ENCODE measurements at regions not wholly inside any gene's neighbourhood (a gene's known extent, or its start where the extent isn't known, plus 50 kb on each side); places are given as distances from the start of the nearest gene placed in this dataset.
"Not testable (repeated sequence)": the region's sequence is repeated elsewhere in the genome, so short reads cannot be mapped to it uniquely, and the experiment has no call there.

DNA sequence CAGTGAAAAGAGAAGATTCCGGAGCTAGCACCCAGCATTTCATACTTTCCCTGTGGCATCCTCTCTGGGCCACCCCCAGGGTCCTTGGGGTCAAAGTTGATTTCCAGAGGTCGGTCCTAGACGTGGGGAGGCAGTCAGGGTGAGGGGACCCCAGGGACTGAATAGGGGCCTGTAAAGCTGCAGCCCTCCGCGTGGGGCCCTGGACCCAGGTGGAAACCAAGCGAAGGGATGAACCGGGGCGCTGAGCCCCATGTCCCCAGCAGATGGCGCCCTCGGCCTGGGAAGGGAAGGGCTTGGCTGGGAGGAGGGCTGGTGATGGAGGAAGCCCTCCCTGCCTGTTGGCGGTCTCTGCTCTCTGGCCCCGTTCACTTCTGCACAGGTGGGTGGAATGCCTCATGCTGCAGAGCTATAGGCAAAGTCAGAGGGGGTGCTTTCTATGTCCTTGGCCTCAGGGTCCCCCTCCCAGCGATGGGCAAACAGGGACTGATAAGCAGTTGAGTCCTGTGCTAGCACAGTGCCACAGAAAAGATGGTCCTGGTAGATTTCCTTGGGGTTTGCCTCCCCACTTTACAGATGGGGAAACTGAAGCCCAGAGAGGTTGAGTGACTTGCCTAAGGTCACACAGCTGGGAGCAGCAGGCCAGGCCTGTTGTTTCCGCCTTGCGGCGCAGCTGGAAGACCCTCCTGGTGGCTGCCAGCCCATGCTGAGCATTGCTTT is 163.4 kb upstream of the CIBAR2 start:
- no peak for DNase-seq (ENCODE audit: low read depth)

DNA sequence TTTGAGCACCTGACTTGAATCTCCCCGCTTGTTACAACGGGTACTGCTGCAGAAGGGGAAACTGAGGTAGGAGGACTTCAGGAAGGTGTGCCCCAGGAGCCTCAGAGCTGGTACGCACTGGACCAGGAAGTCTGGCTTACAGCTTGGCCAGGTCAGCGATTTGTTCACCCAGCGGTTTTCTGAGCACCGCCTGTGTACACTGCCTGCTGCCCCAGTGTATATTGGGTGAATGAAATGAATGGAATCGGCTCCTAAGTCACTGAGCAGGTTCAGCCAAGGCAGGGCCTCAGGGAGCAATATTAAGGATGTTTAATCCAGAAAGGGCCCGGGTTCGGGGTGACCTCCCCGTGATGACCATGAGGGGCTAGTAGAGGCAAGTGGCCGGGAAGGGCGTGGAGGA is 164.0 kb upstream of the CIBAR2 start:
- DNase-seq (ENCODE audit: low read depth): no peak

DNA sequence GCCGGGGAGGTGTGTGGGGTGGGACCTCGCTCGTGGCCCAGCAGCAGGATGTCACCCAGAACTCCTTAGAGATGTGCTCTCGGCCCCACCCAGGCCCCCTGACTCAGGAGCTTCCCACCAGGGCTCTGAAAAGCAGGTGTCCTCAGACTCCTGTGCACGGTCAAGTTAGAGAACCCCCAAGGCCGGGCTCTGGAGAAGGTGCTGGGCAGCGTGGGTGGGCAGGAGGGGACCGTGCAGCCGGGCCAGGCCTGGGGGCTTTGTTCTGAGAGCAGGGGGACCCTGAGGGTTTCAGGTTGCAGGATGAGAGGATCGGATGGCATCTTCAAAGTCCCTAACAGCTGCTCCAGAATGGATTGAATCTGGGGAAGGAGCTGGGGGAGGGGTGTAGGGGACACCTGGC is 164.4 kb upstream of the CIBAR2 start:
- no peak for DNase-seq (ENCODE audit: low read depth)

DNA sequence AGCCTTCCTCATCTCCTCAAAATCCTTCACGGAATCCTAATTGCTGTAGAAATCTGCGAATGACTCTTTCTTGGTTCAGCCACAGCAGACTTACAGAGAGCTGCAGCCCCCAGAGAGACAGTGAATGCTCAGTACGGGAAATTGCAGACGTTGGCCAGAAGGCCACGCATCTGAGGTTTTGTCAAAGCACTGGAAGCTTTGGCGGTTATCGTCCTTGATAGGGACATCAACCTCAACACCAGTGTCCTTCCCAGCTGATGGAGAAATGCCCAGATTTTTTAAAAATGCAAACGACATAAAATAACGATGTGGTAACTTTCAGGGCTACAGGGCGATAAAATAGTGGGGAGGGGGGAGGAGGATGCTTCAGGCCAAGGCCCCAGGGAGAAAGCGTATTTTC is 166.6 kb upstream of the CIBAR2 start:
- DNase-seq (ENCODE audit: low read depth): no peak

DNA sequence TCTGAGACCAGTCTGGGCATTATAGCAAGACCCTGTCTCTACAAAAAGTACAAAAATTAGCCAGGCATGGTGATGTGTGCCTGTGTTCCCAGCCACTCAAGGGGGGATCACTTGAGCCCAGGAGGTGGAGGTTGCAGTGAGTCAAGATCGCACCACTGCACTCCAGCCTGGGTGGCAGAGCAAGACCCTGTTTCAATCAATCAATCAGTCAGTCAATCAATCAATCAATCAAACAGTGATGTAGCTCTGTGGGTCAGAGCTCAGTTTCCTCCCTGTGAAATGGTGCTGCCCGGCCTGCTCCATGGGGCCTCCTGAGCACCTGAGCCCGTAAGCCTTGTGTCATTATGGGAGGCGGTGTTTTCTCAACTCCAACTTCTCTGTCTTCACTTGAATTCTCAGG is 167.1 kb upstream of the CIBAR2 start:
- no peak for DNase-seq (ENCODE audit: low read depth)

DNA sequence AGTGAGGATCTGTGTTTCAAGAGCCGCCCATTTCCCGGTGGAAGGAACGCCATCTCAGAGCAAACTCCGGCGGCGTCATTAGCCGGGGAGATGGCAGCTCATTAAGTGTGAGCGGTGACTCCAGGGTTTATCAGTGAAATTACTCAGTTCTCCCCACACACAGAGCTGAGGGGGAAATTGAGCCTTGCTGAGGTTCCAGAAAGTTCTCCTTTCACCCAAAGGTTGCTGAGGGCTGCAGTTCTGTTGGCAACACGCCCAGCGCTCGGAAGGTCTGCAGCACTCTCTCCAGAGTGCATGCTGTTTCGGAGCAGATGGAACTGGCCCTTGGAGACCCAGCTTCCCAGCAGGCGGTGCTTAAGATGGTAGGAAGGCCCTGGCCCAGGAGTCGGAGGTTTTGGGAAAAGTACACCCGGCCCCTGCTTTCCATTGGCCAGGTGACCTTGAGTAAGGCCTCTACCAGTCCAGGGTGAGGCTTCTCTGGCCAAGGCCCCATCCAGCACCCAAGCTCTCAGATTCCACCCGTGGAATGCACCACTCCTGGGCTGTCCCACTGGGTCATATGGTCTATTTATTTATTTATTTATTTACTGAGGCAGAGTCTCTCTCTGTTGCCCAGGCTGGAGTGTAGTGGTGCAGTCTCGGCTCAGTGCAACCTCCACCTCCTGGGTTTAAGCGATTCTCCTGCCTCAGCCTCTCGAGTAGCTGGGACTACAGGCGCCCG is 167.7 kb upstream of the CIBAR2 start:
- DNase-seq (ENCODE audit: low read depth): no peak

DNA sequence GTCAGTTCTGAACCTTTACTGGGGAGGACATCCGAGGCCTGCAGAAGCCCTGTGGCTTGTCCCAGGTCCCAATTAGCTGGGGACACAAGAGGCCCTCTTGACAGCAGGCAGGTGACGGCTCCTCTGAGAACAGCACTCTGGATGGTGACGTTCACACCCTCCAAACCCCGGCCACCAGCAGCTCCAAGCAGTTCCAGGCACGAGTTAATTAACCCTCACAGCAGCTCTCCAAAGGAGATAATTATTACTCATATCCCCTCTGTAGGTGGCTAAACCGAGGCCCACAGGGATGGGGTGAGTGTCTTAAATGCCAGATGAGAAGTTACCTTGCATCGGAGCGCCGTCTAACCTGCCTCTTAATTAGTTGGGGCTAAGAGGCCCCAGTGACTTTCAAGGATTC is 168.9 kb upstream of the CIBAR2 start:
- no peak for DNase-seq (ENCODE audit: low read depth)

DNA sequence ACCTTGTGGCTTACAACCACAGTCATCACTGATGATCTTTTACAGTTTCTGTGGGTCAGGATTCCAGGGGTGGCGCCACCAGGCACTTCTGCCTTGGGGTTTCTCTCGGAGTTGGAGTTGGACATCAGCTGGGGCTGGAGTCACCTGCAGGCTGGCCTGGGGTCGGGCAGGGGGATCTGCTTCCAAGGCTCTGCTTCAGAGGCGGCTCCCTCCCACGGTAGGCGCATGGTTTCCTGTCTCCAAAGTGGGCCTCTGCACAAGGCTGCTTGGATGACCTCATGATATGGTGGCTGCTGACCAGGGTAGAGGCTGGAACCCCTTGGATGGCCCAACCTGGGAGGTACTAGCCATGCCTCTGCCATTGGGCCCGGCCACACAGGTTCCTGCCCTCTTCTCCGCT is 170.6 kb upstream of the CIBAR2 start:
- no peak for DNase-seq (ENCODE audit: low read depth)

DNA sequence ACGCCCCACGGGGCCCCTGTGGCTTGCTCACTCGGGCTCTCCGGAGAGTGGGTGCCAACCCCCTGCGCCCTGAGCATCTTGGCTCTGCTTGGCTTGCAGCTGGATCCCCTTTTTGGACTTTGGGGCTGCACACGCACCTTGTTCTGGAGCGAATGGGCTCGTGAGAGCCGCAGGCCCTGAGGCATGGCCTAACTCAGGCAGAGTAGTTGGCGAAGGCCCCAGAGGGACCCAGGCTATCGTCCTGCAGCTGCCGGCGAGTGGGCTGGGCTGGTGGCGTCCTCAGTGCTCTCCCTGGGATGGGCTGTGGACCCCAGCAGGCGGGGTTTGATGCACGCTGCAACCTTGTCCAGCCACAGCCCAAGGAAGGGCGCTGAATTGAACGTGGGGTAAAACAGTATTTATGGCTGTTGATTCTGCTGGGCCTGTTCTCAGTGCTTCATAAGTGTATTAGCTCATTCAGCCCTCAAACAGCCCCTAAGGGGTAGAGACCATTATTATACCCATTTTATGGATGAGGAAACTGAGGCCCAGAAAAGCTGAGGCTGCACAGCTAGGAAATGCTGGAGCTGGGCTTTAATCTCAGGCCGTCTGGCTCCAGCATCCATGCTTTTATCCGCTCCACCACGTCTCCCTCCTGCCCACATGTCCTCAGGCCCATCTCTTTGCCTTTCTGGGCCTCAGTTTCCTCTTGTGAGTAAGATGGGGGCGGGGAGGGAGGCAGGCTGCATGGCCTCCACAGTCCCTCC is 171.2 kb upstream of the CIBAR2 start:
- no peak for DNase-seq (ENCODE audit: low read depth)

DNA sequence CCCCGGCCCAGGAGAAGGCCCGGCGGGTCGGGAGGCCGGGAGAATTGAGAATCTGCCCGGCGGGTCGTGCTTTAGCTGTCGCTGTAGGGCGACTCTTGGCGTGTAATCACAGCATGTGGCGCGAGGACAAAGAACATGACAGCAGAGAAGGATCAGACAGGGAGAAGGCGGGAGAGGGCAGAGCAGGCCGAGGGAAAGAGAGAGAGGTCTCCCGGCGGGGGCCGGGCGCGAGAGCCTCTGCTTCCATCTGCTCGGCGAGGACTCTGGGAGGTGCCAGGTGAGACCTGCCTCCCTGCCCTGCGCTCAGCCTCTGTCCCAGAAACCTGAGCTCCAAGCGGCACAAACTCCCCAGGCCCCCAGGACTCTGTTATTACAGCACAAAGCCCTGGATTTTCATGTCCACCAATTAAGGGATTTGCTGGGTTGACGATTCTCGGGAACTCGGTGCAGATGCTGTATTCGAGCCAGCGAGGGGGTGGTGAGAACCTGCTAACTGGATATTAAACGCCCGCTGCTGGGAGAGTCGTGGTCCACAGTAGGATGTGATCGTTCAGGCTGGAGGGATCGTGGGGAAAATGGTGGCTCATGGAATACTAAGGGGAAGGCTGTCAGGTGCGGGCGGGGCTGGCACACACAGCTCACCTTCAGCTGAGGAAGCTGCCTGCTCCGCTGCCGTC is 172.0 kb upstream of the CIBAR2 start:
- no peak for DNase-seq (ENCODE audit: low read depth)

DNA sequence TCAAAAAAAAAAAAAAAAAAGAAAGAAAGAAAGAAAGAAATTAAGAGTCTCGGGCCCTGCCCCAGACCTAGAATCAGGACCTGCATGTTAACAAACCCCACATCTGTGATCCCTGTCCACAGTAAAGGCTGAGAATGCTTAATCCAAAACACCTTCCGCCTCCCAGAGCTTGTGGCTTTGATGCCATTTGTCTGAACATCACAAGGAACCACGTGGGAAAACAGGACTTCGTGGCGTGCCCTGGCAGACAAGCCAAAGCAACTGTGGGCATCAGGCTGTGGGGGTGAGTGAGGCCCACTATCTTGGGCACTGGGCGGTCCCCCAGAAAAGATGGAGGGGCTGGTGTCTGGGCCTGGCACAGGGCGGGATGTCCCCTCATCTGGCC is 173.4 kb upstream of the CIBAR2 start:
- DNase-seq (ENCODE audit: low read depth): no peak

DNA sequence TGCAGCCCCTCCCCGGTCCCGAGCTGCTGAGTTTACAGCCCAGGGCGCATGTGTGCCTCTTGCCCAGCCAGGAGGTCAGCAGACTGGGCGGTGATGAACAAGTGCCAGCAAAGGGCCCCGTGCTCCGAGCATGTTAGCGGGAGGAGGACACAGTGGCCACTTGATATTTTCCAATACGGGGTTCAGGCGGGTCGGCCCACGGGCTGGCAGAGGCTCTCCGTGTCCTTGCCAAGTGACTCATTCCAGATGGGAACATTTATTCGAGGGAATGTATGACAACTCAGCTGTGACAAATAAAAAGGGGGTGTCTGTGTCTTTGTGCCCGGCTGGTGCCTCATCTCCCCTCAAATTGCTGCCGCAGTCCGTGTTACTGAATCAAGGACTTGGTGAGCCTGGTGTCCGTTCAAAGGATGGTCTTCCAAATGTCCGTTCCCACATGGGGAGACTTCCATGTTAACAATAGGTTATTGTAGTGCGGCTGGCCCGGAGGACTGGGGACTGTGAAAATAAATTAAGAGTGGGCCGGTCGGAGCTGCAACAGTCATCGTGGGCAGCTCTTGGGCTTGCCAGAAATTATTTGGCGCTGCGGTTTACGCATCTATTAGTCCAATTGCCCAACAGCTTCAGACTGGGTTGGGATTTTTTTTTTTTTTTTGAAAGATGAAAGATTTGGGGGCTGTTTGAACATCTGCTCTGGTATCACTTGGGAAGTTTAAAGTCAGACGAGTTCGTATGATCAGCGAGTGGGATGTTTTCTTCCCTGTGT is 174.0 kb upstream of the CIBAR2 start:
- DNase-seq (ENCODE audit: low read depth): no peak

DNA sequence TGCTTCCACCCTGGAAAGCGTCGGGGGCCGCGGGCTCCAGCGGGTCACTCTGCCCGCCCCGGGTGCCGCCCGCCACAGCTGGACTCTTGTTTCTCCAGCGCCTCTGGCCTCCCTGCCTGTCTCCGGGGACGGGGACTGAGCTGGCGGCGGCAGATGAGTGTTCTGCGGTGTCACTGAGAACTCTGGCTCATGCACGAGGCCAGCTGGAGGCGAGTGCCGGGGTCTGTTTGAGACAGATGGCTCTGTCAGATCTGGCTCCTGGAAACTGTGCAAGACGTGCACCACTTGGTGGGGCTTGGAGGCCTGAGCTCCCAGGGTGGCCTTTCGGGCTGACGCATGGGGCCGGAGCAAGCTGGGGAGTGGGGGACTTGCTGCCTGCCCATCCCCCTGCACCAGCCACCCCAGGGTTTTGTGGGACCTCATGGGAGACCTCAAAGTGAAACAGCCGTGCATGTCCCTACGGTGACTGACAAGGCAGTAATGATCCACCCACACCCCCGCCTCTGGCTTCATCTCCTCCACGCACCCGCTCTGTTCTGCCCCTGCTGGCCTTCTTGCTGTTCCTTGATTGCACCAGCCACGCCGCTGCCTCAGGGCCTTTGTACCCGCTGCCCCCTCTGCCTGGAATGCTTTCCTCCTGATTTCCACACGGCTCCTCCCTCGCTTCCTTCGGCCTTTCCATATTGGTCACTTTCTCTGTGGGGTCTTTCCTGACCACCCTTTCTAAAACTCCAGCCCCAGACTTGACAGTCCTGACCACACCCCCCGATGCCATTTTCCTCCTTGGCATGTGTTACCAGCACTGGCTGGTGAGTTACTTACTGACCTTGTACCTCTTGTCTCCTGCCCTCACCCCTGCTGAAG is 174.9 kb upstream of the CIBAR2 start:
- DNase-seq (ENCODE audit: low read depth): no peak

DNA sequence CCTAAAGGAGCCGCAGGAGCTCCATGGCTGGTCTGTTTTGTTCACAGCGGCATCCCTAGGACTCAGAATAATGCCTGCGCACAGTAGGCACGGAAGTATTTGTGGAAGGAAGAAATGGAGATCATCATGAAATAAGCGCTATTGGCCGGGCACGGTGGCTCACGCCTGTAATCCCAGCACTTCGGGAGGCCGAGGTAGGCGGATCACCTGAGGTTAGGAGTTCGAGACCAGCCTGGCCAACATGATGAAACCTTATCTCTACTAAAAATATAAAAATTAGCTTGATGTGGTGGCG is 175.5 kb upstream of the CIBAR2 start:
- DNase-seq (ENCODE audit: low read depth): not testable (repeated sequence)

DNA sequence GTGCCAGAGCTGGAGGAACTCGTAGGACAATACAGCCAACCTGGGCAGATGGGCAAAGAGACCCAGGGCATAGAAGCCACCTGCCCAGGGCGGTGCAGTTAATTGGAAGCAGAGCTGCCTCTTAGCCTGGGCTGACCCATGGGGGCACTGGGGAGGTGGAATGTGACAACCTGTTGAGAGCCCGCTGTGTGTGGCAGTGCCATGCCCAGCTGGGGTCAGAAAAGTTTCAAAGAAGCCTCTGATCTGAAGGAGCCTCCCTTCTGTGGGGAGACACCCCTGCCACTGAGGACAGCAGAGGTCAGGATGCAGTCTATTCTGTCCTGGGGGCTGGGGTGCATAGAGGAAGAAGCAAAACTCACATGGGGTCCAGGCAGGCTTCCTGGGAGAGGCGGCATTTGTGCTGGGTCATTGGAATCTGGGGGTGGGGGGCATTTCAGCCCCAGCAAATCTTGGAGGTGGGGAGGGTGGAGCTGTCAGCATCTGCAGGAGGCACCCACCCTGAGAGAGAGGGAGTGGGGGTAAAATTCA is 176.1 kb upstream of the CIBAR2 start:
- no peak for DNase-seq (ENCODE audit: low read depth)

DNA sequence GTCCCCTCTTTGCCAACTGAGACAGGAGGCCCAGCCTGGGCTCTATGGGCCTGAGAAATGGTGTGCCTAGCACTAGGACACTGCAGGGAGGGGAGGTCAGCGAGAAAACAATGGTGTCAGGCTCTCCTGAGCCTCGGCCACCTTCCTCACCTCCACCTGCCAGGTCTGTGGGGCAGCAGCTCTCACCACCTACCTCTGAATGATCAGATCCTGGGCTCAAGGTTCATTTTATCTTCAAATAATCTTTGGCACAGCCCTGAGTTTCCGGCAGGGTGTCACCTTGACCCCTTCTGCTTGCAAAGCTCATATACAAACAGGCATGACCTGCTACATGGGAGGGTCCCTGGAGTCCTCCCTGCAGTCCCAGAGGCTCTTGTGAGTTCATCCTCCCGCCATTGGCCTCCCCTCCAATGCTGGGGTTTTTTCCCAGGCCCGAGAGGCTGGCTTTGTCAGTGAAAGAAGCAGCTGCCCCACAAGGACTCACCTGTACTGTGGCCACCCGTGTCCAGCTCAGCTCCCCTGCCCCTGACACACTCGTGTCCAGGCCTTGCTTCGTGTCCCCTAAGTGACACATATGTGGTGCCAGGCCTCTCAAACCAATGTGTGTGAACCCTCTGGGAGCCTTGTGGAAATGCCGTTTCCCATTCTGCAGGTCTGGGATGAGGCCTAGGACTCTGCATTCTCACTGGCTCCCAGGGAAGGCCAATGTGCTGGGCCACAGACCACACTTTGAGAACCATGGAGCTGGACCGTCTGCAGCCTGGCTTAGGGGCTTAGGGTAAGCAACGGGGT is 176.8 kb upstream of the CIBAR2 start:
- DNase-seq (ENCODE audit: low read depth): no peak

DNA sequence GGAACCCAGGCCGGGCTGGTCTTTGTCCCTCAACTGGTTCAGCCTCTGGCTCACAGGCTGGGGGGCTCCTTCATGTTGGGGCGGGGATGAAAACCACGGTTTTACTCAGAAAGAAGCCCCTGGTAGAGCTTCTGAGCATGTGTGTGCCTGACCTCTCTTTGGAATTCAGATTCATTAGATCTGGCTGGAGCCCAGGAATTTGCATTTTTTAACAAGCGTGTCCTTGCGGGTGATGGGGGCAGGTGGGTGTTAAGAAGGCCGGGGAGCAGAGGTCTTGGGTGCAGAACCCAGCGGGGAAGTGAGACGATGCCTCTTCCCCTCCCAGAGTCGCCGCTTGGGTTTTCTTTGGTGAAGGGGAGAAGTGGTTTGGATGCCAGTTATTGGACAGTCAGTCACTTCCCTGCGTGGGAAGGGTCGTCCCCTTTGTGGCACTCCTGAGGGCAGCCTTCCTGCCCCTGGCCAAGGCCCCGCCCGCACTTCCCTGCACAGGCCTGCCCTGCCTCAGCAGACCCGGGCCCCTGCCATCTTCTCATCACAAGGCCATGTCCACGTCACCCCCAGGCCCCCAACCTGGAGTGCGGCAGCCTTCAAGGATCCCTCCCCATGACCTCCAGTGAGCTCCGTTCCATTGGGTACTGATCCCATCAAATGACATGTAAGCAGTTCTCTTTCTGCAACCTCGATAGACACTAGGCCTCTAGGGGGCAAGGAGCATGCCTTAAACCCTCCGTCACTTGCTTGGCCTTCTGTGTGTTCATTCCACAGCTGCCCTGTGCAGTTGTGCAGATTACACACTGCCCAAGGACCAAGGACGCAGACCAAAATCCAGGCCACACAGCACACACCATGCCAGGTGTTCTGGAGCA is 177.7 kb upstream of the CIBAR2 start:
- no peak for DNase-seq (ENCODE audit: low read depth)

DNA sequence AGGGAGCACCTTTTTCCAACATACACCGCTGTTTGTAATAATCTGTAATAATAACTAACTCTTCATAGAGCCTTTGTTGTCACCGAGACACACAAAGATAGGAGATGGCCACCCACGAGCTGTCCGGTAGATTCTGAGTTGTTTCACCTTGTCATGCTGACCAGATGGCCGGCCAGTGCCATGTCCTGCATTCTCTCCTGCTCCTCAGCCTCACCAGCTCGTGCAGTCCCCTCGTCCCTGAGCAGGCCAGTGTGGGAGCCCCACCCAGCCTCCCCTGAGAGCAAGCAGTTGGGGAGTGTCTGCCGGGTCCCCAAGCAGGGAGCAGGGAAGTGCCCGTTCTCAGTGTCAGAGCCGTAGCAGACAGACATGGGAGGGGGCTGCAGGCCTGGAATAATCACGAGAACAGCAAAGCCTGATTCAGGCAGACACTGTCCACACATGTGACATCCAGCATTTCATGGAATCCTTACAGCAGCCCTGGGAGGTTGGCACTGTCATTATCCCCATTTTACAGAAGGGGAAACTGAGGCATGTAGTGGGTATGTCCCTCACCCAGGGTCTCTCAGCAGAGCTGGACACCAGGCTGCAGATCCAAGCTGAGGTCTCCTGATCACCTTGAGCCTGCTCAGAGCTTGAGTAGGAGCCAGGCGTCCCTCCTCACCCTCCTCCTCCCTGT is 178.5 kb upstream of the CIBAR2 start:
- no peak for DNase-seq (ENCODE audit: low read depth)

Data from HS-5 (cell line).